Mononuclear cell (primary cell): ENCODE measurements at regions not wholly inside any gene's neighbourhood (a gene's known extent, or its start where the extent isn't known, plus 50 kb on each side); places are given as distances from the start of the nearest gene placed in this dataset.
"Not testable (repeated sequence)": the region's sequence is repeated elsewhere in the genome, so short reads cannot be mapped to it uniquely, and the experiment has no call there.

Experiments used
- H3K27me3 ChIP-seq: 2 replicates; pipeline ENCODE4 v1.6.0; 2011; ENCODE audit warnings: low read length, control low read depth; ENCODE audit not compliant: insufficient read depth
- H3K4me1 ChIP-seq: 2 replicates; pipeline ENCODE4 v1.5.1; 2011; ENCODE audit warnings: mild to moderate bottlenecking, low read length, control low read depth; ENCODE audit not compliant: insufficient read depth
- H3K4me3 ChIP-seq: 2 replicates; pipeline ENCODE4 v1.5.1; 2011; ENCODE audit warnings: mild to moderate bottlenecking, low read length, moderate library complexity
- H3K9me3 ChIP-seq: 2 replicates; pipeline ENCODE4 v1.5.1; 2011; ENCODE audit warnings: low read depth, mild to moderate bottlenecking, control low read depth, low read length

GRCh38 chr2:217364224-217364623 is 504.4 kb upstream of the TNP1 start:
- Histone ChIP-seq H3K4me3 (no peak overlapping the region), H3K27me3 (no peaks in the 10 kb centered on the region), H3K4me1 (peaks cover 45% of the 10 kb centered on the region), H3K9me3 (no peaks in the 10 kb centered on the region)

GRCh38 chr2:217363470-217363869 is 503.6 kb upstream of the TNP1 start:
- H3K9me3 ChIP-seq, result no peaks in the 10 kb centered on the region
- H3K27me3 ChIP-seq, result no peaks in the 10 kb centered on the region
- no peak overlapping the region for H3K4me3 ChIP-seq
- H3K4me1 ChIP-seq, result peaks cover 45% of the 10 kb centered on the region

- Histone ChIP-seq H3K4me3 (no peak overlapping the region), H3K9me3 (no peaks in the 10 kb centered on the region), H3K27me3 (no peaks in the 10 kb centered on the region), H3K4me1 (peaks cover 45% of the 10 kb centered on the region)
These were observed 502.8 kb upstream of the TNP1 start for GRCh38 chr2:217362710-217363109.

GRCh38 chr2:217362286-217362685 is 502.4 kb upstream of the TNP1 start:
- Histone ChIP-seq H3K27me3 (no peaks in the 10 kb centered on the region), H3K4me3 (no peak overlapping the region), H3K9me3 (no peaks in the 10 kb centered on the region), H3K4me1 (peaks cover 45% of the 10 kb centered on the region)

- Histone ChIP-seq H3K9me3 (no peaks in the 10 kb centered on the region), H3K4me1 (peaks cover 45% of the 10 kb centered on the region), H3K27me3 (no peaks in the 10 kb centered on the region), H3K4me3 (no peak overlapping the region)
These were observed 501.6 kb upstream of the TNP1 start for GRCh38 chr2:217361483-217361880.

- Histone ChIP-seq H3K4me1 (peaks cover 45% of the 10 kb centered on the region), H3K9me3 (no peaks in the 10 kb centered on the region), H3K4me3 (no peak overlapping the region), H3K27me3 (no peaks in the 10 kb centered on the region)
These were observed 501.1 kb upstream of the TNP1 start for GRCh38 chr2:217360781-217361482.

GRCh38 chr2:217360111-217360510 is 500.2 kb upstream of the TNP1 start:
- H3K4me3 ChIP-seq, result no peak overlapping the region
- no peaks in the 10 kb centered on the region for H3K9me3 ChIP-seq
- H3K27me3 ChIP-seq, result no peaks in the 10 kb centered on the region
- H3K4me1 ChIP-seq, result peaks cover 45% of the 10 kb centered on the region

GRCh38 chr2:217357886-217358620 is 498.2 kb upstream of the TNP1 start:
- Histone ChIP-seq H3K27me3 (no peaks in the 10 kb centered on the region), H3K4me1 (peaks cover 32% of the 10 kb centered on the region), H3K4me3 (no peak overlapping the region), H3K9me3 (no peaks in the 10 kb centered on the region)

GRCh38 chr2:217356781-217357180 is 496.9 kb upstream of the TNP1 start:
- peaks cover 20% of the 10 kb centered on the region for H3K4me1 ChIP-seq
- no peaks in the 10 kb centered on the region for H3K9me3 ChIP-seq
- H3K27me3 ChIP-seq, result no peaks in the 10 kb centered on the region
- no peak overlapping the region for H3K4me3 ChIP-seq

- no peaks in the 10 kb centered on the region for H3K9me3 ChIP-seq
- H3K27me3 ChIP-seq, result no peaks in the 10 kb centered on the region
- H3K4me1 ChIP-seq, result peaks cover 13% of the 10 kb centered on the region
- no peak overlapping the region for H3K4me3 ChIP-seq
These were observed 496.3 kb upstream of the TNP1 start for GRCh38 chr2:217356142-217356541.

- no peaks in the 10 kb centered on the region for H3K27me3 ChIP-seq
- no peak overlapping the region for H3K4me3 ChIP-seq
- H3K4me1 ChIP-seq, result no peaks in the 10 kb centered on the region
- H3K9me3 ChIP-seq, result peaks cover 7% of the 10 kb centered on the region
These were observed 493.7 kb upstream of the TNP1 start for GRCh38 chr2:217353591-217353990.

GRCh38 chr2:217351378-217351777 is 491.5 kb upstream of the TNP1 start:
- H3K9me3 ChIP-seq, result peaks cover 7% of the 10 kb centered on the region
- H3K4me3 ChIP-seq, result no peak overlapping the region
- H3K27me3 ChIP-seq, result no peaks in the 10 kb centered on the region
- H3K4me1 ChIP-seq, result no peaks in the 10 kb centered on the region

- Histone ChIP-seq H3K4me1 (no peaks in the 10 kb centered on the region), H3K4me3 (no peak overlapping the region), H3K9me3 (peaks cover 7% of the 10 kb centered on the region), H3K27me3 (no peaks in the 10 kb centered on the region)
These were observed 489.4 kb upstream of the TNP1 start for GRCh38 chr2:217349251-217349650.

- not testable (repeated sequence) for H3K9me3 ChIP-seq, H3K4me3 ChIP-seq, H3K4me1 ChIP-seq, H3K27me3 ChIP-seq
These were observed 487.8 kb upstream of the TNP1 start for GRCh38 chr2:217347630-217348029.

GRCh38 chr2:217346043-217346442 is 486.2 kb upstream of the TNP1 start:
- not testable (repeated sequence) for H3K27me3 ChIP-seq, H3K4me3 ChIP-seq, H3K9me3 ChIP-seq, H3K4me1 ChIP-seq

- H3K4me1 ChIP-seq, result no peaks in the 10 kb centered on the region
These were observed 481.0 kb upstream of the TNP1 start for GRCh38 chr2:217340899-217341298.

More at GRCh38 chr2:217340899-217341298, 481.0 kb upstream of the TNP1 start:
- no peaks in the 10 kb centered on the region for H3K9me3 ChIP-seq
- H3K27me3 ChIP-seq, result no peaks in the 10 kb centered on the region
- H3K4me3 ChIP-seq, result no peak overlapping the region
